ENCODE measurements at regions not wholly inside any gene's neighbourhood (a gene's known extent, or its start where the extent isn't known, plus 50 kb on each side); places are given as distances from the start of the nearest gene placed in this dataset.

DNA sequence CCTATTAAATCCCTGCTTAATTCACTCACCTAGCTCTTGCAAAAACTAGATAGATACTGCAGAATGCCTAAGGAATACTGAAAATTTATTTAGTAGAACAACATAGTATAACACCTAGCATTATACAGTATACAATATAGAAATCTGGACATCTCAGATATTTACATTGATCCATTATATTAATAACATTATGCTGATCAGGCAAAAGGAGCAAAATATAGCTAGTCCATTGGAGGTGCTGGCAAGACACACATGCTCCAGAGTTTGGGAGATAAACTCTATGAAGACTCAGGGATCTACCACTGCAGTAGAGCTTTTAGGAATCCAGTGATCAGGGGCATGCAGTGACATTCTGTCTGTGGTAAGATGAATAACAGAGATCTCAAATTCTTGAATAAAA is 357.6 kb downstream of the TBC1D4 start:
- no peak for DNase-seq

- DNase-seq = no peak
Measured at GRCh38 chr13:75123428-75123827, 358.5 kb downstream of the TBC1D4 start.

DNA sequence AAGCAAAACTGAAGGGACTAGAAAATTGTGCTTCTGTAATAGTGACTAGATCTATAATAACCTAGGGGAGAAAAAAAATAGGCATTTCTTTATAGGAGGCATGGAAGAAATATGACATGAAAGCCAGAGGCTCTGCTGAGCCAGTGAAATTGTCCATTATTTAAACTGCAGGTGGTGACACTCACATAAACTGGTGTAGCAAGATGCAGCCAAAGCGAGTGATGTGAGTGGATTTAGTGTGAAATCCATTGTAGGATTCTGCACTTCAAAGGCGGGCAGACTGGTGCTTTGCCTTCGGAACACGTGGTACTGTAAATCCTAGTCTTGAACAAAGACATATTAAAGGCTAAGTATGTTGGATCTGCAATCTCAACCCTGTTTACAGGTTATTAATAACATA is 361.9 kb downstream of the TBC1D4 start:
- DNase-seq = no peak

DNA sequence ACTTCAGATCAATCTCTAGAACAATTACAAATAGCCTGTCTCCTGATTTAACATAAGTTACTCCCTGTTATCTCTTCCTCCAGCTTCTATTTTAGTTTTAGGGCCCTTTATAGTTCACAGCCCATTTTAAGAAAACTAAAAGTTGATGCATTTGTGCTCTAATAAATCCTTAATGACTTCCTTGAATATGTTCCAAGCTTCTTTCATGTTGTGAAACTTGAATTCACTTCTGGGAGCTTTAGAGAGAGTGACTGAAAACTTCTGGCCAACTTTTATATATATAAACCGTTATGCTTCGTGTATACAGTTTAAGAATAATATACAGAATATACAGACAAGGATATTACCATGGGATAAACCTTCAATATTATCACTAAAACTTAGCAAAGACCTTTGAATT is 366.8 kb downstream of the TBC1D4 start:
- DNase-seq = no peak

GRCh38 chr13:75103976-75104375 is 378.0 kb downstream of the TBC1D4 start:
- DNase-seq = no peak

GRCh38 chr13:75102001-75102716 is 379.8 kb downstream of the TBC1D4 start:
- no peak for DNase-seq

DNA sequence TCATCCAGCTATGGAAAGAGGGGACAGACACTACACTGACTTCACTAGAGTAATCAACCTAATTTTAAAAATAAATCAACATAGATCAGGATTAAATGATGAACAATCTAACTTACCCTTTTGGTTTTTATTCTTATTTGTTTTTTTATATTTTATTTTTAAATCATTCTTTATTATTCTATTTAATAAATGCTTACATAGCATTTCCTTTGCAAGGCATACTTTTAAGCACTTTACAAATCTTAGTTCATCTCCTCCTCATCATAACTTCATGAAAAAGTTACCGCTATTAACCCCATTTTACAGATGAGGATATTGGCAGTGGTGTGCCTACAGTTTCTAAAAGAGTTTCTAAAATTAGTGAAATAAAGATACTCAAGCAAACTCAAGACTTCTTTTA is 380.6 kb downstream of the TBC1D4 start:
- no peak for DNase-seq

DNA sequence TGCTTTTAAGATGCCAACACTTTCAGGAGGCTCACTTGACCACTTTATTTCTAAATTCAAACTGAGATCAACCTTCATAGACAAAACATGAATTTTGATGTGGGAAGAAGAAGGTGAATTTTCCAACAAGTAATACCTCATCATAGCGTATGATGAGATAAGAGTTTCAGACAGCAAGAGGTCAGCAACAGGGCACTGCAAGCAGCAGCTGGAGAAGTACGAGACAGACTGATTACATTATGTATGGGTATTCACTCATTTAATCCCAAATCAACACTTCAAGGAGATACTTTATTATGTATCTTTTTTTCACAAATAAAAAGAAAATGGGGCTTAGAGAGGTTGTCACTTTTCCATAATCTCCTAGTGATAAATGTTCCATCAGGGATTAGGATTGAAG is 389.8 kb downstream of the TBC1D4 start:
- DNase-seq = no peak

DNA sequence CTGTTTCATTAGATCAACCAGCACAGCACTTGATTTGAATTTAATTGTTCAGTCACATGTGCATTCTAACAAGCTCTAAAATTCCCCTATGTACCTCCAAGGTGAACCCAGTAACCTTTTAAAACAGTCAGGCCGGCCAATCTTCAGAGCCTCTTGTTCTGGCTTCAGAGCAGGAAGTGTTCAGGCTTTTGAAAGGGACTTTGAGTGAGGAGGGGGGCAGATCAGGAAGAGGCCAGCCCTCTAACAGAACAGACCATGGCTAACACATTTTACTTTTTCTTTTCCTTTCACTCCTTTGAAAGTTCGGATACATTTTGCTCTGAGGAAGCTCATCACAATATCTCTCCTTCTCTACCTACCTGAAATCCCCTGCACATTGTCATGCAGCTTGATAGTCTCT is 390.3 kb downstream of the TBC1D4 start:
- no peak for DNase-seq

DNA sequence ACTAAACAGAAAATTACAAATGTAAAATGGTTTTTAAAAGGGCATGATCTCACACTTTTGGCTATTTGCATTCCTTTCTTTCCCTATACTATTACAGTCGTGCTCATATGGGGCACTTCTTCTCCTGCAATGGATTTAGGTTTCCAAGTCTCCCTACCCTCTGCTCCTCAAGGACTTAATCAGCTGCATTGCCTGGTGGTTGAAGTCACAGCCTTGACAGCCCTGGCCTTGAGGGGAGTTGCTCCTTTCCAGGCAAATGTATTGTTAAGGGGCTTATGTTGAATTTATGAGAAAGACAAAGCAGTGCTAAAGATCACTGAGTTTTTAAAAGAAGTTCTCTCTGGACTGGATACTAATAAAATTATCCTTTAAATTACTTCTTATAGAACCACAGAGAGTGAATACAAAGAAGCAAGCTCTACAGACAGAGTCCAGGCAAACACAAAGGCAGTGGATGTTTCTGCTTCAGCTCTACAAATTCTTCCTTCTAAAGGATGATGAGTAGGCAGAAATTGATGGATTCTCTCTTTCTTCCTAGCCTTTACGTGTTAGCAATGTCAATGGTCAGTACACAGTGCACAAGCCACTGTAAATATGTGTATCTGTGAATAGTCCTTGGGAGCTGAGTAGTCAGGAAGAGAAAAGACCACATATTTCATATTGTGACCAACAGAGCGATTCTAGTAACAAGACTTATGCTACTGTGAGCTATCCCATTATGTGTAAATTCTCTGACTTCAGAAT is 390.9 kb downstream of the TBC1D4 start:
- no peak for DNase-seq

GRCh38 chr13:75088915-75089314 is 393.1 kb downstream of the TBC1D4 start:
- DNase-seq = no peak

DNA sequence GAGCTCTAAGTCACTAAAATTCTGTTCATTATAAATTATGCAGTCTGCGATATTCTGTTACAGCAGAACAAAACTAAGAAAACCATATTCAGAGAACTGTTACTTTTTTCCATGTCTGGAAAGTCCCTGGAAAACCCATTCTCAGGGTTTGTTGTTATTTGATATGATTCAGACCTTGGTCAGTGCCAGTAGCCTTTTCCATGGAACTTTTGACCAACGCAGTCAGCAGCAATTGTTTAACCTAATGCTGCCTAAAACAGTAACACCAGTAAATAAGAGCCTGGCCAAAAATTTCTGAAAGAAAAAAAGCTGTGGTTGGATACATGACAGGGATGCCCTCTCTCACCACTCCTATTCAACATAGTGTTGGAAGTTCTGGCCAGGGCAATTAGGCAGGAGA is 402.7 kb downstream of the TBC1D4 start:
- no peak for DNase-seq

- DNase-seq = no peak
Measured at GRCh38 chr13:75076476-75076875, 405.5 kb downstream of the TBC1D4 start.

- no peak for DNase-seq
Measured at GRCh38 chr13:75073786-75074185, 408.2 kb downstream of the TBC1D4 start.

- DNase-seq = no peak
Measured at GRCh38 chr13:75072891-75073290, 409.1 kb downstream of the TBC1D4 start.

DNA sequence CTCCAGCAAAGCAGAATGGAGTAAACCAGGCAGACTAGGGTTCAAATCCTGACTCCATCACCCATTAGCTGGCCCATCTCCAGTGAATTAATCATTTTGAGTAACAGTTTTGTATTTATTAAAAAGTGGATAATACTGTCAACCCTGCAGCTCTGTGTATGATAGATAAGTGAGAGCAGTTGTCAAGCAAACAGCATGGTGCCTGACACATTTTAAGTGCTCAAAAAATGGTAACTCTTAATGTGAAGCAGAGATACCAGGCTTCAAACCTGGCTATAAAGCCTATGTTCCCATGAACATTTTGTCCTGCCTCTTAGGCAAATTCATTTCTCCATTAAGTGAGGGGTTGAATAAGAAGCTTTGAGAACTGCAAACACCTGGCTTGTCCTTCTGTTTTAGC is 409.6 kb downstream of the TBC1D4 start:
- DNase-seq = no peak

DNA sequence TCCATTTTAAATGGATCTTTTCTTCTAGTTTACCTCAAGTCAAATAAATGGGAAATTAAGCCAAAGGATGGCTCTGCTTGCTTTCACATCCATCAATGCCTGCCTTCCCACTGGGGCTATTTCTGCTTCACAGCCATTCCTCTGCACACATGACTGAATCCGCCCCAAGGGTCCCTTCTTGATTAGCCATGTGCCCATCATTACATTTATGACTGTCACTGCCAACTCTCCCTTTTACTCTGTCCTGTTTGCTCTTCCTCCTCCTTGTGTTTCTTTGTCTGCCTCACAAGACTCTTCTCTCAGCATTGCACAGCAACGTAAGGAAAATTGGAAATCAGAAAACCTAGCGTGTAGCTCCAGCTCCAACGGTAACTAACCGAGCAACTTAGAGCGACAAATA is 410.2 kb downstream of the TBC1D4 start:
- no peak for DNase-seq

- no peak for DNase-seq
Measured at GRCh38 chr13:75071395-75071794, 410.6 kb downstream of the TBC1D4 start.

- no peak for DNase-seq
Measured at GRCh38 chr13:75061909-75062308, 420.1 kb downstream of the TBC1D4 start.

- no peak for DNase-seq
Measured at GRCh38 chr13:75055296-75055695, 426.7 kb downstream of the TBC1D4 start.

- DNase-seq = no peak
Measured at GRCh38 chr13:75052616-75053015, 429.4 kb downstream of the TBC1D4 start.

GRCh38 chr13:75050419-75051046 is 431.4 kb downstream of the TBC1D4 start:
- DNase-seq = no peak

- DNase-seq = no peak
Measured at GRCh38 chr13:75049735-75050335, 432.1 kb downstream of the TBC1D4 start.

DNA sequence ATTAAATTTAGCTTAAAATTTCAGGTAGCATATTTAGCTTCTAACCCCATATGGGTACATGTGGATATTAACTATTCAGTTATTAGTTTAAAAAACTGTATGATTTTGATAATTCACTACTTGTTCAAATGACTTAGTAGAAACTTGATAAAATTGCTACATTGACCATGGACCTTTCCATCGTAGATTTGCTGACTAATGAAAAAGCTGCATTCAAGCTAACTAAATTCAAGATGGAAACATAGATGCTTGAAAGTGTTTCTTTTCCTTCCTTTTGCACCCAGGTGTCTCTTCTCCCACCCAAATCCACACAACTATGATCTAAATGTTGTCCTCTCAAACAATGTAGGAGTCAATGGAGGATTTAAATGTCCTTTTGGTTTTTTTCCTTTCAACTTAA is 439.2 kb downstream of the TBC1D4 start:
- DNase-seq = no peak
